Activated T-helper 2 cell treated with anti-CD3 and anti-CD28 coated beads, Interferon-gamma antibody, Interleukin-2, Interleukin-4, amounts not matched to agents 10 μg/mL and 5 μg/mL and 100 μg/mL, durations not matched to agents 14 hours and 24 hours and 36 hours (primary cell): ENCODE measurements at regions not wholly inside any gene's neighbourhood (a gene's known extent, or its start where the extent isn't known, plus 50 kb on each side); places are given as distances from the start of the nearest gene placed in this dataset.

ENCODE experiments used
- DNase-seq: peaks from one replicate; pipeline ENCODE4 v3.0.0; 2021; ENCODE audit warnings: low spot score
- H3K27ac Mint-ChIP-seq: one replicate; pipeline ENCODE4 v1.8.0; 2021; ENCODE audit warnings: mixed read lengths
- H3K27me3 Mint-ChIP-seq: one replicate; pipeline ENCODE4 v1.8.0; 2021; ENCODE audit warnings: low read depth, mixed read lengths
- H3K36me3 Mint-ChIP-seq: one replicate; pipeline ENCODE4 v1.8.0; 2021; ENCODE audit warnings: low read depth, mixed read lengths
- H3K4me1 Mint-ChIP-seq: one replicate; pipeline ENCODE4 v1.8.0; 2021; ENCODE audit warnings: low read depth, mixed read lengths
- H3K4me3 Mint-ChIP-seq: one replicate; pipeline ENCODE4 v1.8.0; 2021; ENCODE audit warnings: low read depth, mild to moderate bottlenecking, moderate library complexity, mixed read lengths
- H3K9me3 Mint-ChIP-seq: one replicate; pipeline ENCODE4 v1.8.0; 2021; ENCODE audit warnings: mixed read lengths
- intact Hi-C: fragments of 100-400 bp; cut with micrococcal nuclease; formaldehyde crosslinking; loops from one replicate; pipeline ENCODE4 v1.15.1; 2023

GRCh38 chr13:82802528-82802927, 1079.7 kb downstream of the SLITRK1 start:
- Mint-ChIP-seq H3K27me3 (no peaks in the 10 kb centered on the region), H3K4me3 (no peak overlapping the region), H3K4me1 (no peaks in the 10 kb centered on the region), H3K9me3 (peaks cover 29% of the 10 kb centered on the region), H3K27ac (no peak overlapping the region), H3K36me3 (no peaks in the 10 kb centered on the region)
- intact Hi-C loops: no loop called here
- no peak for DNase-seq

DNA sequence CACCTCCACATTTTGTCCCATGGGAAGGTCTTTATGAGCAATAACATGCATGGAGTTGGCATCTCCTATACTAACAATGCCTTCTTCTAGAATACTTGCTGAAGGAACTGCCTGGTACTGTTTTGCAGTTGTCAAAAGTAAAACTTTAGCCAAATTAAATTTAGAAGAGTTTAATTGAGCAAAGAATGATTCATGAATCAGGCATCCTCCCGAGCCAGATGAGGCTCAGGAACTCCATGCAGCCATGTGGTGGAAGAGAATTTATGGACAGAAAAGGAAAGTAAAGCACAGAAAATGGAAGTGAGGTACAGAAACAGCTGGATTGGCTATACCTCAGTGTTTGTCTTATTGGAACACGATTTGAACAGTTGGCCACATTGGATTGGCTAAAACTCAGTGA, 1081.9 kb downstream of the SLITRK1 start:
- H3K36me3 Mint-ChIP-seq: no peaks in the 10 kb centered on the region
- peaks cover 29% of the 10 kb centered on the region for H3K9me3 Mint-ChIP-seq
- H3K27me3 Mint-ChIP-seq: no peaks in the 10 kb centered on the region
- intact Hi-C loops: no loop called here
- no peak for DNase-seq
- H3K27ac Mint-ChIP-seq: no peak overlapping the region
- no peak overlapping the region for H3K4me3 Mint-ChIP-seq
- no peaks in the 10 kb centered on the region for H3K4me1 Mint-ChIP-seq

GRCh38 chr13:82797876-82798275, 1084.4 kb downstream of the SLITRK1 start:
- no peak overlapping the region for H3K27ac Mint-ChIP-seq
- no peaks in the 10 kb centered on the region for H3K36me3 Mint-ChIP-seq
- DNase-seq: no peak
- intact Hi-C loops: no loop called here
- H3K27me3 Mint-ChIP-seq: no peaks in the 10 kb centered on the region
- H3K9me3 Mint-ChIP-seq: peaks cover 15% of the 10 kb centered on the region
- no peaks in the 10 kb centered on the region for H3K4me1 Mint-ChIP-seq
- no peak overlapping the region for H3K4me3 Mint-ChIP-seq

DNA sequence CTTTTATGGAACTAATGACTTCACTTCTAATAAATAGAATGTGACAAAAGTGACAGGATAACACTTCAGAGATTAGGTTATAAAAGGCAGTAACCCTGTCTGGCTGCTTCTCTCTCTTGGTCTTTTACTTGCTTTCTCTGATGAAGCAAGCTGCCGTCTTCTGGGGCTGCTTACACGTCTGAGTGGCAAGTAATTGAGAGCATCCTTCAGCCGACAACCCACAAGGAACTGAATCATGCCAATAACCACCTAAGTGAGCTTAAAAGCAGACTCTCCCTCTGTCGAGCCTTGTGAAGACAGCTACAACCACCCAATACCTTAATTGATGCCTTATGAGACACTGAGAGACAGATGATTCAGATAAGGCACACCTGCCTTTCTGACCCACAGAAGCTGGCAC, 1091.2 kb downstream of the SLITRK1 start:
- intact Hi-C loops: no loop called here
- H3K36me3 Mint-ChIP-seq: no peaks in the 10 kb centered on the region
- no peak overlapping the region for H3K27ac Mint-ChIP-seq
- H3K4me3 Mint-ChIP-seq: no peak overlapping the region
- H3K9me3 Mint-ChIP-seq: peaks cover 11% of the 10 kb centered on the region
- no peak for DNase-seq
- no peaks in the 10 kb centered on the region for H3K4me1 Mint-ChIP-seq
- no peaks in the 10 kb centered on the region for H3K27me3 Mint-ChIP-seq

DNA sequence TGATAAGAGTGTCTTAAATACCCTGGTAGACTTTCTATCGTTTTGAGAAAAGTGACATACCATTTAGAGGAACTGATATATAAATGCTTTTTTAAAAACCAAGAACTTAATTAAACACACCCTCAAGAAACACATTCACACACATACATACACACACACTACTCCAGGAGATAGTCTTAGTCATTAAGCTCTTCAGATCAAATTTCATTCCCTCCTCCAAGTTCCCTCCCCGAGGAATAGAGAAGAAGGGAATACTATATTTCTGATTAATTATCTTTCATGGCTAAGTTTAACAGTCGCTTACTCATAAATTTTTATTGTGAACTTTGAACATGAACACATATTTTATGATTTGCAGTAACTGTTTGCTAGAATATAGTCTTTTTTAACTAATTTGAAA, 1109.5 kb downstream of the SLITRK1 start:
- Mint-ChIP-seq H3K4me3 (no peak overlapping the region), H3K27me3 (no peaks in the 10 kb centered on the region), H3K9me3 (peaks cover 30% of the 10 kb centered on the region), H3K36me3 (no peaks in the 10 kb centered on the region), H3K27ac (no peak overlapping the region), H3K4me1 (no peaks in the 10 kb centered on the region)
- DNase-seq: no peak
- intact Hi-C loops: no loop called here

DNA sequence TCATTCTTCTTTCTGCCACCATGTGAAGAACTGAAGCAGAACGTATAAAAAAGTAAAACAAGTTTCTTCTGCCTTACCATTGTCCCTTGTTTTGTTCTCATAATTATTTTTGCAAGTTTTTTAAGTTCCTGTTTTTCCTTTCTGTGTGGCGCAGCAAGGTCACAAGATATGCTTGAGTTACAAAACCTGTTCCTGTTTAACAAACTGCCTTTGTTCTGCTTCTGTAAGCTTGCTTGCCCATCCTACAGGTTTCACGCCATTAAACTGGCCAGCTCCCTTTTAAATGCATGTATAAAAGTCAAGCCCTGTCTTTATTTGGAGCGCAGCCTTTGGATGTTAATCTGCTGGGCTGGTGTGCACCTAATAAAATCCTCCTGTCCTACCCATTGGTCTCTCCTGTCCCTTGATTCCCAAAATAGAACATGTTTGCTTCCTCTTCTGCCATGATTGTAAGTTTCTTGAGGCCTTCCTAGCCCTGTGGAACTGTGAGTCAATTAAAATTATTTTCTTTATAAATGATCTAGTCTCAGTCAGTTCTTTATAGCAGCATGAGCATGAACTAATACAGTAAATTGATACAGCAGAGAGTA, 1115.4 kb downstream of the SLITRK1 start:
- no peaks in the 10 kb centered on the region for H3K4me1 Mint-ChIP-seq
- H3K4me3 Mint-ChIP-seq: no peak overlapping the region
- no peaks in the 10 kb centered on the region for H3K27me3 Mint-ChIP-seq
- H3K9me3 Mint-ChIP-seq: peaks cover 33% of the 10 kb centered on the region
- no peaks in the 10 kb centered on the region for H3K36me3 Mint-ChIP-seq
- no peak for DNase-seq
- no peak overlapping the region for H3K27ac Mint-ChIP-seq
- intact Hi-C loops: no loop called here

DNA sequence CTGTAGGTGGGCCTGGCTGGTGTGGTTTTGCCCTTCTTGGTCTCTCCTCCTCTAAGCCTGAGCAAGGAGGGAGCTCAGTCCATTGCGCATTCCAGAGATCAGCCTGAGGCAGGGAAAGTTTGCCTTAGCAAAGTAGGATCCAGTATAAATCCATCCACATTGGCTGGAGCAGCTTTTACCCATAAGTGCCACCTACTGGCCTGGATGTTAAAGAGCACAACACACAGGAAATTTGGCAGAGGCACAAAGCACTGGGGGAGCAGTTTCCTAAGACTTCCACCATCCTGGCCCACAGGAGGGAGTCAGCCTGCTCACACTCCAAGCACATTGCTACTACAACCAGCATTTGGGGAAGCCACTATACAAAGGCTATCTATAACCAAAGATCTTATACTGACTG, 1124.2 kb downstream of the SLITRK1 start:
- no peak overlapping the region for H3K4me3 Mint-ChIP-seq
- intact Hi-C loops: no loop called here
- peaks cover 32% of the 10 kb centered on the region for H3K9me3 Mint-ChIP-seq
- H3K36me3 Mint-ChIP-seq: no peaks in the 10 kb centered on the region
- no peaks in the 10 kb centered on the region for H3K27me3 Mint-ChIP-seq
- no peak for DNase-seq
- no peaks in the 10 kb centered on the region for H3K4me1 Mint-ChIP-seq
- H3K27ac Mint-ChIP-seq: no peak overlapping the region

- Mint-ChIP-seq H3K4me3 (no peak overlapping the region), H3K4me1 (no peaks in the 10 kb centered on the region), H3K27ac (no peak overlapping the region), H3K36me3 (no peaks in the 10 kb centered on the region), H3K9me3 (no peaks in the 10 kb centered on the region), H3K27me3 (no peaks in the 10 kb centered on the region)
- DNase-seq: no peak
- intact Hi-C loops: no loop called here
Observed at GRCh38 chr13:82751206-82751605, 1131.1 kb downstream of the SLITRK1 start.

- intact Hi-C loops: no loop called here
- no peaks in the 10 kb centered on the region for H3K27me3 Mint-ChIP-seq
- no peaks in the 10 kb centered on the region for H3K36me3 Mint-ChIP-seq
- no peaks in the 10 kb centered on the region for H3K4me1 Mint-ChIP-seq
- no peak overlapping the region for H3K27ac Mint-ChIP-seq
- DNase-seq: no peak
- H3K4me3 Mint-ChIP-seq: no peak overlapping the region
- no peaks in the 10 kb centered on the region for H3K9me3 Mint-ChIP-seq
Observed at GRCh38 chr13:82749551-82749950, 1132.7 kb downstream of the SLITRK1 start.

DNA sequence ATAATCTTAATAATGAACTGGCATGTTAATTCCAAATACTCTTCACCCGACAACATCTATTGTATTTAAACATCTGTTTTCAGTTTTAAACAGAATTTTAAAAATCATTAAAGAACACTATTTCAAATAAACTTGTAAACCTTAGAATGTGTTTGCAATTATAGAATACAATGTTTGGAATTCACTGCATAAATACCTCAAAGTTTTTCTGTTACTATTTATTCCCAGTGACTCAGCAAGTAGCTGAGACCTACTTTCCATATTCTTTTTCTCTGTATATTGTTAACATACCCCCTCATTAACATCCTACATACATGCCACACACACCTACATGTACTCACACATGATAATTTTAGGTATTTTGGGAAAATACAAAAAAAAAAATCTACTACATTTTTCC, 1134.3 kb downstream of the SLITRK1 start:
- intact Hi-C loops: no loop called here
- no peaks in the 10 kb centered on the region for H3K9me3 Mint-ChIP-seq
- no peak for DNase-seq
- no peaks in the 10 kb centered on the region for H3K4me1 Mint-ChIP-seq
- H3K4me3 Mint-ChIP-seq: no peak overlapping the region
- H3K27ac Mint-ChIP-seq: no peak overlapping the region
- H3K36me3 Mint-ChIP-seq: no peaks in the 10 kb centered on the region
- no peaks in the 10 kb centered on the region for H3K27me3 Mint-ChIP-seq

DNA sequence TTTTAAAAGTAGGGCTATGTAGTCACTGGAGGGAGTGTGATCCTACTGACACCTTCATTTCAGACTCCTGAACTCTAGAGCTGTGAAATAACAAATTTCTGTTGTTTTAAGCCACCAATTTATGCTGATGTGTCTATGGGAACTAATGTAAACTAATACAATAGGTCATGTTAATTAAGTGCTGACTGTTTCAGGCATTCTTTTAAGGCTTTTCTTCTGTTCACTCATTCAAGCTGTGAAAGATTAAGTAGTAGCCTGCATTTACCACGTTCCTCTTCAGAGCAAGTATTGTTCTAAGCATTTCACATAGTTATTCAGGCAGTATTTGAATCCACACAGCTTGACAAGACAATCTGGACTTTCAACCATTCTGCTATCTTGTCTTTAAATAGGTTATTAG, 1135.0 kb downstream of the SLITRK1 start:
- H3K9me3 Mint-ChIP-seq: no peaks in the 10 kb centered on the region
- no peaks in the 10 kb centered on the region for H3K27me3 Mint-ChIP-seq
- no peak for DNase-seq
- H3K36me3 Mint-ChIP-seq: no peaks in the 10 kb centered on the region
- no peak overlapping the region for H3K4me3 Mint-ChIP-seq
- intact Hi-C loops: no loop called here
- H3K27ac Mint-ChIP-seq: no peak overlapping the region
- H3K4me1 Mint-ChIP-seq: no peaks in the 10 kb centered on the region

GRCh38 chr13:82740442-82740841, 1141.8 kb downstream of the SLITRK1 start:
- H3K36me3 Mint-ChIP-seq: no peaks in the 10 kb centered on the region
- intact Hi-C loops: no loop called here
- H3K9me3 Mint-ChIP-seq: peaks cover 28% of the 10 kb centered on the region
- H3K27me3 Mint-ChIP-seq: no peaks in the 10 kb centered on the region
- no peaks in the 10 kb centered on the region for H3K4me1 Mint-ChIP-seq
- no peak for DNase-seq
- no peak overlapping the region for H3K27ac Mint-ChIP-seq
- no peak overlapping the region for H3K4me3 Mint-ChIP-seq

GRCh38 chr13:82739881-82740280, 1142.4 kb downstream of the SLITRK1 start:
- H3K9me3 Mint-ChIP-seq: peaks cover 28% of the 10 kb centered on the region
- H3K27me3 Mint-ChIP-seq: no peaks in the 10 kb centered on the region
- intact Hi-C loops: no loop called here
- H3K4me3 Mint-ChIP-seq: no peak overlapping the region
- no peak overlapping the region for H3K27ac Mint-ChIP-seq
- no peaks in the 10 kb centered on the region for H3K36me3 Mint-ChIP-seq
- H3K4me1 Mint-ChIP-seq: no peaks in the 10 kb centered on the region
- no peak for DNase-seq

DNA sequence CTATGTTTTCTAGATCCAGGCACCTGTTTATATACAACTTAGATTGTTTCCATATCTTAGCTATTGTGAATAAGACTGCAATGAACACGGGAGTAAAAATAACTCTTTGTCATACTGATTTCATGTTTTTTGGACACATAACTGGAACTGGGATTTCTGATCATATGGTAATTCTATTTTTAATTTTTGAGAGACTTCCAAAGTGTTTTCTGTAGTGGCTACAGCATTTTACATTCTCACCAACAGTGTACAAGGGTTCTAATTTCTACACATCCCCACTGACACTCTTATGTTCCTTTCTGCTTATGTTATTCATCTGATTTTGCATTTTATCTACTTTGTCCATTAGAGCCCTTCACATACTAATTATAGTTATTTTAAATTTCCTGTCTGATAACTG, 1152.9 kb downstream of the SLITRK1 start:
- no peak for DNase-seq
- no peak overlapping the region for H3K27ac Mint-ChIP-seq
- intact Hi-C loops: no loop called here
- H3K36me3 Mint-ChIP-seq: no peaks in the 10 kb centered on the region
- H3K4me3 Mint-ChIP-seq: no peak overlapping the region
- H3K4me1 Mint-ChIP-seq: no peaks in the 10 kb centered on the region
- H3K9me3 Mint-ChIP-seq: peaks cover 25% of the 10 kb centered on the region
- H3K27me3 Mint-ChIP-seq: no peaks in the 10 kb centered on the region
